ENCODE measurements at regions not wholly inside any gene's neighbourhood (a gene's known extent, or its start where the extent isn't known, plus 50 kb on each side); places are given as distances from the start of the nearest gene placed in this dataset.

DNA sequence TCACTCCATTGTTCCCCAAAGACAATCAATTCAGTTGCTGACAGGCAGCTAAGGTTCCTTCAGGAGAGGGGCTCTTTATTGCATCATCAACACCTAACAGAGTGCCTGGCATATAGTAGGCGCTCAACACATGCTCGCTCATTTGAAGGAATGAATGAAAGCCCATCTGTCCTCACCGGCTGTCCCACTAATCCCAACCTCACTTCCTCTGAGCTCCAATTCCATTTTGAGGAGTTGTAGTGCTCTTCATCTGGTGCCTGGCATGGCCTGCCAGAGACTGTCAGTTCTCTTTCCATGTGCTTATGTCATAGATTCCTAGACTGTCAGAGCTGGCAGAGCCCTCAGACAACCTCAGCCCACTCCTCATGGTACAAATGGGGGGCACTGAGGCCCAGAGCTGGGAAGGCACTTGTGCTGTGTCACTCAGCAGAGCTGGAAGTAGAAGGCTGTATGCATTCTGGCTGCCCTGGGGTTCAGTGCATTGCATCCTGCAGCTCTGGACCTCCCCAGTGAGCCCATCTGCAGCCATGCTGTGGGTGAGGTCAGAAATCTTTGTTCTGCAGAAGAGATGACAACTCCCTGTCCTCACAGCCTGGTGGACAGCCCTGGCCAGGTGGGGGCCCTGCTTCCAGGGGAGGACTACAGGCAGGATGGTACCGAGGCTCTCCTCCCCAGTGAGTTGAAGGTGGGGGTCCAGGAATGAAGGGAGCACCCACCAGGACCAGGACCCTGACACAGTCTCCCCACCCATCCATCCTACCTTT, 134.9 kb upstream of the PJA1 start:
- no peak for DNase-seq

DNA sequence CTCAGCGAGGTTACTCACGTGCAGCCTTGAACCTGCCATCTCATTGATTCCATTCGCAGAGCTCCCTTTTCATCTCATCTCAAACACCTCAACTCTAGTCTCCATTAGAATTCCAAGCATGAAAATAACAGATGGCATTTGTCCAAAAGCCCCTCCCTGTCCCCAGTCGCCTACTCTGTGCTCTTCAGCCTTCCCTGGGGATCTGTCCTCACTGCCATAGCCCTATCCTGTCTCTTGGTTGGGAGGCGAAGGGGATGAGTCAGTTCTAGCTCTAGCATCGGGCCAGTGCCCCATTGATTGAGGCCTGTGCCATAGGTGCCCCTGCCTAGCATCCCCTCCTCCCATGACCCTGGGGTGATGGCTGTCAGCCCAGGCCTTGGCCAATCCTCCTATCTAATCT, 134.0 kb upstream of the PJA1 start:
- DNase-seq = no peak

DNA sequence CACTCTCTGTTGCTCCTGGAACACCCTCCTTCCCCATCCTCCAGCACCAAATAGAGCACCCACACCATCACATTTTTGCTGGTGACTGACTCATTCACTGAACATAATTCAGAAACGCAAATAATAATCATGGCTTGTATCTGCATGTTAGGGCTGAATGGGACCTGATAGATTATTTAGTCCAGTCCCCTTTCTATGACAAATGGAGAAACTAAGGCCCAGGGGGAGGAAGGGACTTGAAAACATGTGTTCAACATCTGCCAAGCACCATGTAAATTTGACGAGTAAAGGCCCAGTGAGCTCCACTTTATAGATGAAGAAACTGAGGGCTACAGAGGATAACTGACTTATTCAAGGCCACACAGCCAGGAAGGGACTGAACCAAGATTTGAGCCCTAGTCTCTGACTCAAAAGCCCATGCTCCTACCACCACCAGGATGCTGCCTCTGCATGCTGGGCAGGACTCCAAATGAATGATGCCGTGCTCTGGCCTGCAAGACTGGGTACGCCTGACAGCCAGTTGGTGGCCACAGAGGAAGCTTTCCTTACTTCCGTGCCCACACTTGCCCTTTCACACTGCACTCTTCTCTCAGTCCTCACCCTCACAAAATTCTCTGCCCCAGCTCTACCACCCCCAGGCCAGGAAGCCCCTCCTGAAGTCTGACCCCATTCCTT, 133.3 kb upstream of the PJA1 start:
- DNase-seq = no peak

DNA sequence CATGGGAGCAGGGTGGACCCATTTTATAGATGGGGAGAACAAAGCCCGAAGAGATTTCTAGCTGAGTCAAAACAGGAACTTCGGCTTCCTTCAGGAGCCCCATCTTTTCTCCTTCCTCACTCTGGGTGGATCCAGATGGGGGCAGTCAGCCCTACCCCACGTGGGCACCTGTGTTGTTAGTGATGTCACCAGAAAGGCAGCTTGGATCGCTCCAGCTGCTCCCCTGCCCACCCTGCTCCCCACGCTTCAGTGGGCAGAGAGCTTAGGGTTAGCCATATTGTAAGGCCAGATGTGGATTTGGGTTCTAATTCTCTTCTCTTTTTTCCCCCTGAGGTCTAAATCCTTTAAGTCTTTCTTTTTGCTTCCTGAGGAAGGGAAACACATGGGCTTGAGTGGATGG, 132.3 kb upstream of the PJA1 start:
- DNase-seq = no peak

DNA sequence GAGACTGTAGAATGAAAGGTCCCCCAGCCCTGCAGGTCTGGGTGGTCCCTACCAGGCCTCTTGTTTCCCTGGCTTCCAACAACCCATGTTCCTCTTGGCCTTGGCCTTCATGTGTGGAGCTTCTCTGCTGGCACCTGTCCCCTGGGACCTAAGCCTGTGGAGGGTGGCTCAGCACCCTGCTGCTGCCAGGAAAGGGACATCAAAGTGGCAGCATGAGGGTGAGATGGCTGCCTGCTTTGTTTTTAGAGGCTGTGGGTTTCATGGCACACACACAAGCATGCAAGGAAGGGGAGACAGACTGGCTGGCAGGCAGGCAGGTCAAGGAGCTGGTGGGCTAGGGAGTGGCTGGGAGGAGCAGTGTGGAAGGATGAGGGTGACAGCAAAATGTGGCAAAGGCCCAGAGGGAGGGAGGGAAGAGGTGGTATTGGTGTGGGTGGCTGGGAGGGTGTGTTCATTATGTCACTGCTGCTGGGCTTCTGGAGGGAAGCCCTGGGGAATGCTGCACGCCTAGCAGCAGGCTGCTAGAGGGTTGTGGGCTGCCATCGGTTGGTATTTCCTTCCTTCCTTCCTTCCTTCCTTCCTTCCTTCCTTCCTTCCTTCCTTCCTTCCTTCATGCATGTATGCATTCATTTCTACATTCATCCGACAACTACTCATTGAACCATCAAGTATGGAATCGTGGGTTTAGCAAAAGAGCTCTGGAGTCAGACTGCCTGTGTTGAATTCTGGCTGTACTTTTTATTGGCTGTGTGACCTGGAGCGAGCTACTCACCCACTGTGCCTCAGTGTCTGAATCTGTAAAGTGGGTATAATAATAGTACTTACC, 128.7 kb upstream of the PJA1 start:
- no peak for DNase-seq

DNA sequence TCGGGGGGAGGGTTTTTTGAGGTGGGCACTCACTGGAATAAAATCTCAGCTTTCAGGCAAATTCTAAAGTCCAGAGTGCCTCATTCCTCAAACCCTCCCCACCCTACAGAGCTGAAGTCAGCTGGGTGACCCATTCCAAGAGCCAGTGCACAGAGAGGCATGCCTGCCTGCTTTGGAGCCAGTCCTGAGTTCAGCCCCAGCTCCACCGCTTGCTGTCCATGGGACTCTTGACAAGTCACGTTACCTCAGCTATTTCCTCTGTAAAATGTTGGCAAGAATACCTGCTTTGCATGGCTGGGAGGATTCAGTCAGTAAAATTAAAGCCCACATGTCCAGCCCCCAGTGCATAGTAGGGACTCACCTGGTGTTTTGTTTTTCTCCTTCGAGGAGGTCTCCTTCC, 125.9 kb upstream of the PJA1 start:
- DNase-seq = no peak

DNA sequence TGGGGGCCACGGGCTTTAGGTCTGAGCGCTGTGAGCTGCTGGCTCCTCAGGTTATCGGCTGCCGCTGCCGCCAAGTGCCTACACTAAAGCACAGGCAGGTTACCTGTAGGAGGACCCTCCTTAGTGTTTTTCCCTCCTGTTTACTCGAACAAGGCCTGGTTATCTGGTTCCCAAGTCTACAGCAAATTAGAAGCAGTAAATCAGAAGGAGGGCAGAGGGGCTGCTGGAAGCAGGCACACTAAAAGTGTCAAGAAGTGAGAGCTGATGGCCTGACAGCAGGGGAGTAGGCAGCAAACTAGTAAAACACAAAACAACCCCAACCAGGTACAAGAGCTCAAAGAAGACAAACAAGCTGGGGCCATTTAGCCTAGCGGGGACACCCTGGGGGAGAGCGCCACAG, 125.0 kb upstream of the PJA1 start:
- DNase-seq = no peak

DNA sequence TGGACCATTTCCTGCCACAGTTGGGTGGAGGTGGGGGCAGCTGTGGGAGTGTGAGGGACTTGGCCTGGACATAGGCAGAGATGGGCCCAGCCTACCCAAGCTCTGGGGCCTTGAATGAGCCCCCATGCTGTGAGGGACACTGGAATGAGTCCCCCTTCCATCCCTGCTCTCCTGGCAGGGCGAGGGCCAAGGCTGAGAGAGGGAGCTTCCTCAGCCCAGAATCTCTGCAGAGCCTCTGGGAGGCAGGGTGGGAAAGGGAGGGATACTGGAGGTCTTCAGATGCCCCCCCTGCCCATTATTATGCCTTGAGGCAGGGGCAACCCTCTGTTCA, 124.5 kb upstream of the PJA1 start:
- DNase-seq = no peak

DNA sequence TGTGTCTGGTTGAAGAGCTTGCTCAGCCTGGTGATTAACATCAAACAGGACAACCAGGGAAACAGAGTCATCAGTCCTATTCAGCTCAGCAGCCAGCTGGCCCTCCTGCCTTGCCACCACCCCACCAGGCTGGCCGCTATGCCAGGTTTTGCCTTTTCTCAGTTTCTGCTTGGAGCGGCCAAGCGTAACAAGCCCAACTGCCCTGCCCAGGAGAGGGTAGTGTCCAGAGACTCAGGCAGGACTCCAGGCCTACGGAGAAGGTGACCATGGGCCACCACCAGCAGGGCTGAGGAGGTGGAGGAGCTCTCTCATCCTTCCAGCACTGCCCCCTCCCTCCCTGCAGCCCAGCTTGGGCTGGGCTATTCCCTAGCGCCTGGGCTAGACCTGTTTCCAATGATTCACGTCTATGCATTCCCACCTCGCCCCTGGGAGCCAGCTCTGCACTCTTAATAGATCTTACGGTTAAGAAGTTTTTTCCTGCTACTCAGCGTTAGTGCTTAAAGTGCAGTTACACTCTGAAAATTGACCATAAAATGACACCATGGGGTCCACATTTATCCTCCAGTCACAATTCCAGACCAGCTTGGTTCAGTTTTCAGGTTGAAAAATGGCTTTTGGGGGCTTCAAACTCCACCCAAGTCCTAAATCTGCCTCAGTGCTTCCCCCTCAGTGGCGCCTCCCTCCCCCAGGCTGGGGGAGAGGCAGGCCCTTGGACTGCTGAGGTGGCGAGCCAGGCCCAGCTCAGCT, 124.0 kb upstream of the PJA1 start:
- no peak for DNase-seq

DNA sequence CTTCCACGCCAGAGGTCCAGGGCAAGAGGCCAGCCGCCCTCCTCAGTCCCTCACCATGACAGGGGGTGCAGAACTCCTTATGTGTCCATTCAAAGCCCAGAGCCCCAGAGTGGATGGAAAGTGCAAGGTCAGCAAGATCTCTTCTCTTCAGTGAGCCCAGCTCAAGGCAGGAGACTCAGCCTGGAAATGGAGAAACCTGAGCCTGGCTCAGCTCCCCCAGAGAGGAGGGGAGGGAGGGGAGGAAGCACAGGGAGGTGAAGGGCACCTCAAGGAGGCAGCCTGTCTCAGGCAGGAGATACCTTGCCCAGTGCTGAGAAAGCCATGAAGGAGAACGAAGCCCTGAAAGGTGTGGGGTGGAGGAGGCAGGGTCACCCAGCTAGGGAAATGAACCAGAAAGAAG, 121.8 kb upstream of the PJA1 start:
- no peak for DNase-seq

DNA sequence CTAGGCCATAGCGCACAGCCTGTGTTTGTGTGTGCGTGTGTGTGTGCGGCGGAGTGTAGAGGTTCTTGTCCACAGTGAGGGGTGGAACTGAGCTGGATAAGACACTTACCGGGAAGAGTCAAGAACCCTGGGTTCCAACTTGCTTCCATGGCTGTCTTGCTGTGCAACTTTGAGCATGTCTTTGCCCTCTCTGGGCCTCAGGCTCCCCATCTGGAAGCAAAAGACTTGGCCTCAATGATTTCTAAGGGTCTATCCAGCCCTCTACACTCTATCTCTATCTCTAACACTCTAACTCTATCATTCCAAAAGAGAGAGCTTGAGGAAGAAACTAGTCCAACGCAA, 121.3 kb upstream of the PJA1 start:
- no peak for DNase-seq

DNA sequence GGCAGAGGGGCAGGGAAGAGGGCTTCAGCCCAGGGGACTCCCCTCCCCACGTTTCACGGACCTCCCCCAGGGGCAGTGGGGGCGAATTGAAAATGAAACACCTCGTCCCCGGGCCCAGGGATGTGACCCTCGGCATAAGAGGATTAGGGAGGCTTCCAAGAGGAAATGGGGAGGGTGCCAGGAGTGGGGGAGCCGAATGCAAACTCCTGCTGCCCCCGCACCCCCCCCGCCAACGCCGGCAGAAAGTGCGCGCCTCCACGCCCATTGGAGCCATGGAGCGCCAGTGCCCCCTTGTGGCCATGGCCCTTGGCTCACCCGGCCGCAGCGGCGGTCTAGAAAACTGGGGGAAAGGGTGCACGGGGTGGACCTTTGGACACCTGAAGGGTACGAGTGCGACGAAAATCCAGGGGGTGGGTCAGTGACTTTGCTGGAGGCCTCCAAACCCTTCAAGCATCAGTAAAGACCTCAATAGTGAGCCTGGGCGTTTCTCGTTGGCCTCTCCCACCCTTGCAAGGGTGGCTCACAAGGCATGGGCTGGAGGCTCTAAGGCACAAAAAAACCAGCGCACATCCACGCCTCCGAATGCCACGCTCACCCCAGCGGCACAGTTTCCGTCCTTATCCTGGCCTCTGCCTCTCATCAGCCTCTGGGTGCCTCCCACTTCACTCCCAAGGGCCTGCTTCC, 120.8 kb upstream of the PJA1 start:
- DNase-seq = peak in 1 of 2 donors; percentile 22

DNA sequence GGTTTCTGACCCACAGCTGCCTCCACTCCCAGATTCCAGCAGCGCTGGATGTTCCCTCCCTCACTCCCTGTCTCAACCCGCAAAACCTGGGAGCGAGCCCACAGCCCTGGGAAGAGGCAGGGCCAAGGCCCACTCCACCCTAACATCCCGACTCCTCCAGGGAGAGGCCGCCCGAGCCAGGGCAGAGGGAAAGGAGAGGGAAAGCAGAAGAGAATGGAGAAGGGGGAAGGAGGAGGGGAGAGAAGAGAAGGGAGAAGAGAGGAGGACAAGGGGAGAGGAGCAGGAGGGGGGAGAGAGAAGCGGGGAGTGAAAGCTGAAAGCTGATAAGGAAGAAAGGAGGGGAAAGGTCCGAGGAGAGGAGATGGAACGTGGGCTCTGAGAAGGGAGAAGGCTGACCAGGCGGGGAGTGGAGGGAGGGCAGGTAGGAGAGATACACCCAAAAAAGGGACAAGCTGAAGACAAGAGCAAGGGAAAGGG, 120.2 kb upstream of the PJA1 start:
- DNase-seq = no peak

DNA sequence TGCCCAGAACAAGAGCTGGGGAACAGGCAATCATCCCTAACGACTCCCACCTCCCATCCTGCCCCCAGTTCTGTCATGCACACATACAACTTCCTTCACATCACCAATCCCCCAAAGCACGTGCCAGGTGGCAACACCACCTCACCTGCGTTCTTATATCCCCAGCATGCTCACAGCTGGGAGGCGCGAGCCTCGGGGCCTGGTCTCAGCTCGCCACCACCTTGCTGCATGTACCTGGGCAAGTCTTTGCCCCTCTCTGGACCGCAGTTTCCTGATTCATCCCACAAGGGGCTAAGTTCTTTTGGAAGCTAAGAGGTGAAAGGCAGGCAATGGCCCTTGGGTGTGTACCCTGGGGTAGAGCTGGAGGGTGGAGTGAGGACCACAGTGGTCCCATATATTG, 119.2 kb upstream of the PJA1 start:
- no peak for DNase-seq

DNA sequence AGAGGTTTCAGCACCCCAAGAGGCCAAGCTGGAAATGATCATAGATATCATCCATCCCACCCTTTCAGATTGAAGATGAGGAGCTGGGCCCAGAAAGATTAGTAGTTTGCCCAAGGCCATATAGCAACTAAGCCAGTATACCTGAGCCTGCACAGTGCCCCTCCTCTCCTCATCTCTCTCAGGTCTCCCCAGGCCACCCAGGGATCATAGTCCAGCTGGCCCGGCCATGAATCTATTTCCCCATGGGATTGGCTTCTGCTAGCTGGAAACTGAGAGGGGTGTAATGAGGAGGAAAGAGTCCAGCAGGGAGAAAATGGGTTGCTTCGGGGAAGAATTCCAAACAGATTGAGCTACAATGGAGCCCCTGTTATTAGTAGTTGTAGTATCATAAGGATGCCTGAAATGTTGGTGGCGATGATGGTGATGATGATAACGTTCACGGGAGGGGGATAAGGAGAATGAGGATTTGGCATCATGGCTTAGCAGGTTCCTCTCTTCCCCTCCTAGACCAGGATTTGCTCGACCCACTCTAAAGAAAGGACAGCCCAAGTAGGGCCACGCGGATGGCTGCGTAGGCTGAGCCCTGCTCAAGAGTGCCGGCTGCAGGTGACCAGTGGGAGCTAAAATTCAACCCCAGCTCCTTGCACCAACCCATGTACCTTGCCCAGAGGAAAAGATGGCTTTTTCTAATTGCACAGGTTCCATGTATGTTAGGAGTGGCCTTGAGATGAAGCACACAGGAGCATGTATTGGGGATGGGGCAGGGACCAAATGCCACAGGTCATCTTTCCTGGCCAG, 117.8 kb upstream of the PJA1 start:
- DNase-seq = no peak

DNA sequence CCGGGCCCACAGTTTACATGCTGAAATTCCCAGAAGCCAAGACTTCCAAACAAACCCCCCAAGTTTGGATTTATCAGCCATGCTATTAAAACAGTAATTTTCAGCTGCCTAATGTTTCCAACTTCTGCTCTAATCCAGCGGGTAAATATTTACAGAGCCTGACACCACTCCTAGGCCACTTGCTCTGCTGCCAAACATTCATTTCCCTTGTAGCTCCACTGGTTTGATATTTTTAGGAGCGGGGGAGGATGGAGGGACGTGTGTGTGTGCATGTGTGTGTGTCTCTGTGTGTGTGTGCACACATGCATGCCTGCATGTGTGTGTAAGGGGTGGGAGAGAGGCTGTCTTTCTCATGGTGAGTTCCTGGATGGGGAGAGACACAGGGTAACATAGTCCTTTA, 115.7 kb upstream of the PJA1 start:
- DNase-seq = no peak

DNA sequence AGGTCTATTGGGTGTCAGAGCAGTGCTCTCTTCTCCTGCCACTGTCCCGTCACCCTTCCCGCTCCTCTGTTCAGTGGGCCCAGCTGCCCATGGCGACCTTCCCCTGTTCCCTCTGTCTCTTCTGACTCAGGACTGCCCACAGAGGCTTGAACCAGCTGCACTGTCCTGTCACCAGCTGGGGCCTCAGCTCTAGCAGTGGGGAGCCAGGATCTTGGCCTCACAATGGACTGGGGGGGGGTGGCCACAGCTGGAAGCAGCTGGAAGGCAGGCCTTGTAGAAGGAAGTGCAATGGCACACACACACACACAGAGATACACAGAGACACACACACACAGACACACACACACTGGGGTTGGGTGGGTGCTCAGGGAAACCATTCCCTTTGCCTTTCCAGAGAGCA, 114.0 kb upstream of the PJA1 start:
- DNase-seq = no peak

DNA sequence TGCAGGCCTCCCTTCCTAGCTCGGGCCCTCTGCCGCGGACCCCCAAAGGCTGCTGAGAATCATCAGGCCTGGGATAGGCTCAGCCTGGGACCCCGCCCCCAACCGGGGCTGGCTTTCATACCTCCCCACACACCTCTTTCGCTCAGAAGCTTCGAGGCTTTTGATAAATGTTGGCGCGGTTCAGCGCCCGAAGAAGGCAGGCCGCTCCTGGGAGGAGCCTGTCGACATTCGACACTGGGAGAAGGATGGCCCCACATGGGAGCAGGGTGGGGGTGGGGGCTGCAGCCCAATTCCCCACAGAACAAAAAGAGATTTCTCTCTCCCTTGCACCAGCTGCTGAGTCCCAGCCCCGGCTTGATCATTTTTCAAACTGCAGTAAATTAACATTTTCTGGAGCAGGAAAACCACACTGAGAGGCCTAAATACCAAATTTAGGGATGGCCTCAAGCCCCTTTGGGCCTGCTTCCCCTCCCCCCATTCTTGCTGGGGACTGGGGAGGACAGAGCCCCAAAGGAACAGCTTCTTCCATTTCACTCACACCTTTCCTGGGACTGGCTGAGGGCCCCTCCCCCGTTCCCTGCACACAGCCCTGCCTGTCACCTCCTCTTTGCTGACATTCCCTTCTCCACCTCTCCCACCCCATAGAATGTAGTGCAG, 112.9 kb upstream of the PJA1 start:
- DNase-seq = no peak

DNA sequence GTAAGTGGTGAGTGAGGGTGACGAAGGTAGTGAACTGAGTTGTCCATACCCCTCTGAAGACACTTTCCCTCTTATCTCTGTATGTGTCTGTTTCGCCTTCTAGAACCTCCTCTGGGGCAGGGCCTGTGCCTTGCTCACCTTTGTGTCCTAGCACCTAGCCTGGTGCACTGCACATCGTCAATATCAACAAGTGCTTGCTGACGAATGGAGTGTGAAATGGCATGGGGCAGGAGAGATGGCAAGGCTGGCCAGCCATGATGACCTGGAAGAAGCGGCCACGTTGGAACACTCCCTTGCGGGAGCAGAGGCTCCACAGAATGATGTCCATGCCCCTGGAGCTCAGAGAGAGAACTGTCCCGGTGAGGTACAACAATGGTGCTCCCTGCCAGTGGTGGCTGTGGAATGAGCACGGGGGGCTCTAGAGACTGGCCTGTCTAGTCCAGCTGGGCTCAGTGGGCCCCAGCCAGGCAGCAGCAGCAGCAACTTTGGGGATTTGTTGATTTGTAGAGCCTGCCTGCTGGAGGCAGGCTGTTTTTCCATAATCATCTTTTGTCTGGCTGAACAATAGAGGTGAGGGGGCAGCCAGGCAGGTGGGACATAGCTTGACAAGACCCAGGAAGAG, 112.2 kb upstream of the PJA1 start:
- no peak for DNase-seq

DNA sequence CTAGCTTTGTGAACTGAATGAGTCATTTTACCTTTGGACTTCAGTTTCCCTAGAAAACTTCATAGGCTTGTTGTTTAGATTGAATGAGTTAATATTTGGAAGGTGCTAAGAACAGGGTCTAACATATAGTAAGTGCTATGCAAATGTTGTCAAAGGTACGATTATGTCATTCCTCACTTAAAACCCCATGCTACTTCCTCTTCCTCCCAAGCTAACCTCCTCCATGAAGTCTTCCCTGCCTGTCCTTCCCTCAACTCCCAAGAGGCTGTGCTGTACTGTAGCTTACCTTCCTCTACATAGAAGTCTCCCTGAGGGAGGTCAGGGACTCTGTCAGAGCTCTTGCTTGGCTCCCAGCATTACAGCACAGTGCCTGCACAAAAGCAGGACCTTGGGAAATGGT, 103.4 kb upstream of the PJA1 start:
- DNase-seq = no peak

DNA sequence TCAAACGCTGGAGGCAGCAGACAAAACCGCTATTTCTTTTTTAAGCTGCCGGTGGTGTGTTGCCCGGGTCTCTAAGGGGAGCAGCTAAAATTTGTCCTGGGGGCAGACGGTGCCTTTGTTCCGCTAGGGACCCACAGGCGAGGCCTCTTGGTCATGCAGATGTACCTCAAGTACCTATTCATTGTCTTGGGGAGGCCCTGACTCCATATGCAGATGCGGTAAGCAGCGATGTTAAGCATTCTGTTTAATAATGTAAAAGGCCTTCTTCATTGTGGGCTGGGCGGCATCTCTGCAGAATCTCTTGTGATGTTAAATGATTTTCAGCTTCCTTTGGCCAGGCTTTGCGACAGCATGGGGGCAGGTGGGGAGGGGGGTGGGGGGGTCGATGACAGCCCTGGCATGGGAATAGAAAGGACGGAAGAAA, 98.9 kb upstream of the PJA1 start:
- no peak for DNase-seq

Data from hippocampal formation (tissue), 2 donors.